ENCODE measurements at regions not wholly inside any gene's neighbourhood (a gene's known extent, or its start where the extent isn't known, plus 50 kb on each side); places are given as distances from the start of the nearest gene placed in this dataset.

GRCh38 chr4:145417348-145418130, 64.1 kb upstream of the SMAD1 start:
- no peaks in the 10 kb centered on the region; the same call in 1 of the 2 replicates for H3K27me3 Mint-ChIP-seq (ENCODE audit: insufficient read depth)
- no peak overlapping the region for H3K27ac Mint-ChIP-seq
- no peak for DNase-seq
- TF ChIP-seq, protein P1, sequence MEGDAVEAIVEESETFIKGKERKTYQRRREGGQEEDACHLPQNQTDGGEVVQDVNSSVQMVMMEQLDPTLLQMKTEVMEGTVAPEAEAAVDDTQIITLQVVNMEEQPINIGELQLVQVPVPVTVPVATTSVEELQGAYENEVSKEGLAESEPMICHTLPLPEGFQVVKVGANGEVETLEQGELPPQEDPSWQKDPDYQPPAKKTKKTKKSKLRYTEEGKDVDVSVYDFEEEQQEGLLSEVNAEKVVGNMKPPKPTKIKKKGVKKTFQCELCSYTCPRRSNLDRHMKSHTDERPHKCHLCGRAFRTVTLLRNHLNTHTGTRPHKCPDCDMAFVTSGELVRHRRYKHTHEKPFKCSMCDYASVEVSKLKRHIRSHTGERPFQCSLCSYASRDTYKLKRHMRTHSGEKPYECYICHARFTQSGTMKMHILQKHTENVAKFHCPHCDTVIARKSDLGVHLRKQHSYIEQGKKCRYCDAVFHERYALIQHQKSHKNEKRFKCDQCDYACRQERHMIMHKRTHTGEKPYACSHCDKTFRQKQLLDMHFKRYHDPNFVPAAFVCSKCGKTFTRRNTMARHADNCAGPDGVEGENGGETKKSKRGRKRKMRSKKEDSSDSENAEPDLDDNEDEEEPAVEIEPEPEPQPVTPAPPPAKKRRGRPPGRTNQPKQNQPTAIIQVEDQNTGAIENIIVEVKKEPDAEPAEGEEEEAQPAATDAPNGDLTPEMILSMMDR (IDR thresholded peaks at IDR 0.05) = no peak
- H3K9me3 Mint-ChIP-seq = no peaks in the 10 kb centered on the region
- no peak overlapping the region for H3K4me3 Mint-ChIP-seq
- H3K4me1 Mint-ChIP-seq (ENCODE audit: low read depth) = no peaks in the 10 kb centered on the region
- H3K36me3 Mint-ChIP-seq (ENCODE audit: low read depth) = no peaks in the 10 kb centered on the region

GRCh38 chr4:145414841-145415240, 66.8 kb upstream of the SMAD1 start:
- no peak for DNase-seq
- Mint-ChIP-seq H3K27me3 (ENCODE audit: insufficient read depth) (no peaks in the 10 kb centered on the region; the same call in none of the 2 replicates), H3K9me3 (no peaks in the 10 kb centered on the region), H3K36me3 (ENCODE audit: low read depth) (no peaks in the 10 kb centered on the region), H3K27ac (no peak overlapping the region), H3K4me1 (ENCODE audit: low read depth) (no peaks in the 10 kb centered on the region), H3K4me3 (no peak overlapping the region)
- TF ChIP-seq, protein P1 (IDR thresholded peaks at IDR 0.05) = no peak

DNA sequence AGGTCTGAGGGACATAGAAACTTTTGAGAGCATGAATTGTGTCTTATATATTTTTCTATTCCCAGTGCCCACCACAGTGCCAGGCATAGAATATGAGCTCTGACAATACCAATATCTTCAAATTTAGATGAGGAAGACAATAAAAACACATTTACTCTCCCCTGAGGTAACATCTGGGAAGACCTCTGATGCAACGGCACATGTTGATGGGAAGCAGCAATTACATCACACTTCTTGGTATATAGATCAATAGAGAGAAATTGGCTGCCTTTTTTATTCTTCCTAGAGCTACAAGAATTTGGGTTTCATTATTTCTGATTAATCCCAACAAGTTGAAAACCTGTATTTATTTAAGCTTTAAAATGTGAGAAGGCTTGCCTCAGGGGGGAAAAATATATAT, 67.4 kb upstream of the SMAD1 start:
- Mint-ChIP-seq H3K4me1 (ENCODE audit: low read depth) (no peaks in the 10 kb centered on the region), H3K4me3 (no peak overlapping the region), H3K36me3 (ENCODE audit: low read depth) (no peaks in the 10 kb centered on the region), H3K27ac (no peak overlapping the region), H3K27me3 (ENCODE audit: insufficient read depth) (no peaks in the 10 kb centered on the region; the same call in 1 of the 2 replicates), H3K9me3 (no peaks in the 10 kb centered on the region)
- TF ChIP-seq, protein P1 (IDR thresholded peaks at IDR 0.05) = no peak
- no peak for DNase-seq

GRCh38 chr4:145406970-145407369, 74.7 kb upstream of the SMAD1 start:
- no peak for DNase-seq
- Mint-ChIP-seq H3K4me1 (ENCODE audit: low read depth) (no peaks in the 10 kb centered on the region), H3K36me3 (ENCODE audit: low read depth) (no peaks in the 10 kb centered on the region), H3K27ac (no peak overlapping the region), H3K27me3 (ENCODE audit: insufficient read depth) (peaks cover 6% of the 10 kb centered on the region; the same call in 1 of the 2 replicates), H3K9me3 (no peaks in the 10 kb centered on the region), H3K4me3 (no peak overlapping the region)
- TF ChIP-seq, protein P1 (IDR thresholded peaks at IDR 0.05) = no peak

DNA sequence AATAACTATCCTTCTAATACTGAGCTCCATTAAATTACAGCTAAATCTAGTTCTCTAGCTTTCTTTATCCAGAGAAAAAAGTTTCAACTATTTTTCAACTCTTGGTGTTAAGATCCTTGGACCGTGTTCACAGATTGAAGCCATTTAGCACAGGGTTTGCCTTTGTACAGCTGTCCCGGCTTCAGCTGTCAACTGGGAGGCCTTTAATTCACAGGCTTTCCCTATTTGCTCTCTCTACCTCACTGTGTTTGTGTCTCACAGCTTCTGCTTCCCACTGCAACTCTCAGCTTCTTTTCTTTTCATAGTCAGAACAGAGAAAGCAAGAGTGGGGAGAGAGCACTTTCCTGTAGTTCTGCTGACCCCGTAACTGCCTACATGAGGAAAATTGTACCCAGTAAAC, 76.9 kb upstream of the SMAD1 start:
- Mint-ChIP-seq H3K9me3 (no peaks in the 10 kb centered on the region; the same call in 1 of the 2 replicates), H3K4me1 (ENCODE audit: low read depth) (no peaks in the 10 kb centered on the region), H3K27me3 (ENCODE audit: insufficient read depth) (peaks cover 6% of the 10 kb centered on the region; the same call in 1 of the 2 replicates), H3K27ac (no peak overlapping the region), H3K36me3 (ENCODE audit: low read depth) (no peaks in the 10 kb centered on the region), H3K4me3 (no peak overlapping the region)
- TF ChIP-seq, protein P1 (IDR thresholded peaks at IDR 0.05) = no peak
- no peak for DNase-seq

Data from HFFc6 (cell line).